ENCODE measurements at regions not wholly inside any gene's neighbourhood (a gene's known extent, or its start where the extent isn't known, plus 50 kb on each side); places are given as distances from the start of the nearest gene placed in this dataset.

- TF ChIP-seq ZNF462 (CRISPR knock-in tag; IDR thresholded peaks at IDR 0.05) (no peak), CREB1 (CRISPR knock-in tag; IDR thresholded peaks at IDR 0.05; ENCODE audit: low read depth) (no peak), EZH2phosphoT487 (IDR thresholded peaks at IDR 0.05; ENCODE audit: unreplicated experiment) (no peak), ETS1 (IDR thresholded peaks at IDR 0.05) (no peak), ZNF114 (CRISPR knock-in tag; IDR thresholded peaks at IDR 0.05) (no peak), REST (IDR thresholded peaks at IDR 0.05; ENCODE audit: unreplicated experiment) (no peak), NANOG (IDR thresholded peaks at IDR 0.05; ENCODE audit: borderline replicate concordance) (no peak), JUNB (IDR thresholded peaks at IDR 0.05; ENCODE audit: unreplicated experiment) (no peak)
Observed at GRCh38 chr10:117950408-117950807, 96.3 kb downstream of the RAB11FIP2 start (continued).

Measured in GM23338 (cell line).